GM12872 (cell line): ENCODE measurements at regions not wholly inside any gene's neighbourhood (a gene's known extent, or its start where the extent isn't known, plus 50 kb on each side); places are given as distances from the start of the nearest gene placed in this dataset.

Experiments used
- CTCF ChIP-seq: IDR thresholded peaks from 3 replicates; pipeline ENCODE4 v1.5.1; 2011; ENCODE audit warnings: low read depth, mild to moderate bottlenecking, low read length, moderate library complexity; ENCODE audit not compliant: insufficient read depth

- TF ChIP-seq CTCF: no peak
Measured at GRCh38 chr21:25220954-25221353, 386.3 kb downstream of the MRPL39 start.

GRCh38 chr21:25220169-25220568, 387.1 kb downstream of the MRPL39 start:
- no peak for TF ChIP-seq CTCF

GRCh38 chr21:25215698-25216384, 391.4 kb downstream of the MRPL39 start:
- no peak for TF ChIP-seq CTCF

- no peak for TF ChIP-seq CTCF
Measured at GRCh38 chr21:25214676-25215075, 392.6 kb downstream of the MRPL39 start.

- TF ChIP-seq CTCF: no peak
Measured at GRCh38 chr21:25199944-25200343, 407.3 kb downstream of the MRPL39 start.

GRCh38 chr21:25191141-25191540, 416.1 kb downstream of the MRPL39 start:
- TF ChIP-seq CTCF: no peak

GRCh38 chr21:25189497-25189896, 417.8 kb downstream of the MRPL39 start:
- TF ChIP-seq CTCF: no peak
